Spleen (tissue), 11 donors: ENCODE measurements at regions not wholly inside any gene's neighbourhood (a gene's known extent, or its start where the extent isn't known, plus 50 kb on each side); places are given as distances from the start of the nearest gene placed in this dataset.
A peak's percentile ranks its signal among the peaks of the same experiment; 100 is the strongest.

Experiments
- DNase-seq: peaks from one replicate; pipeline ENCODE4 v3.0.0-alpha.2; 2020
- H3K27ac ChIP-seq, 8 donors: fragments of 200-600 bp; sonication (generic) in 7 of 8; 1 replicate in 4 of 8; 2 replicates in 4 of 8; pipeline versions ENCODE4 v1.5.0 to v1.8.0; 2016 to 2021; ENCODE audit warnings: inconsistent platforms in 4 of 8, mild to moderate bottlenecking in 4 of 8, moderate library complexity in 1 of 8
- H3K27me3 ChIP-seq, 7 donors: fragments of 200-600 bp; sonication (generic) in 6 of 7; replicated peaks in 1 of 7; 1 replicate in 4 of 7; 2 replicates in 3 of 7; pipeline versions ENCODE4 v1.5.0 to v1.8.0; 2016 to 2021; ENCODE audit warnings: inconsistent platforms in 3 of 7, mild to moderate bottlenecking in 1 of 7
- H3K36me3 ChIP-seq, 6 donors: fragments of 200-600 bp; sonication (generic) in 5 of 6; 1 replicate in 4 of 6; 2 replicates in 2 of 6; pipeline versions ENCODE4 v1.5.0 to v1.8.0; 2016 to 2021; ENCODE audit warnings: inconsistent platforms in 2 of 6
- H3K4me1 ChIP-seq, 6 donors: fragments of 200-600 bp; sonication (generic) in 5 of 6; 1 replicate in 3 of 6; 2 replicates in 3 of 6; pipeline versions ENCODE4 v1.5.0 to v1.8.0; 2016 to 2021; ENCODE audit warnings: inconsistent platforms in 3 of 6
- H3K4me3 ChIP-seq, 8 donors: fragments of 200-600 bp; sonication (generic) in 7 of 8; 1 replicate in 4 of 8; 2 replicates in 4 of 8; pipeline versions ENCODE4 v1.5.0 to v1.8.0; 2016 to 2021; ENCODE audit warnings: inconsistent platforms in 4 of 8, mild to moderate bottlenecking in 4 of 8, moderate library complexity in 2 of 8
- H3K9me3 ChIP-seq, 8 donors: fragments of 200-600 bp; sonication (generic) in 7 of 8; 1 replicate in 4 of 8; 2 replicates in 4 of 8; pipeline versions ENCODE4 v1.5.0 to v1.8.0; 2016 to 2021; ENCODE audit warnings: inconsistent platforms in 4 of 8
- CTCF ChIP-seq, 11 experiments: fragments of 200-600 bp in 7 of 11; fragments of 450-650 bp in 4 of 11; sonication (generic) in 4 of 11; IDR thresholded peaks in 8 of 11; conservative IDR thresholded peaks in 3 of 11; 1 replicate in 7 of 11; 2 replicates in 4 of 11; pipeline versions ENCODE4 v1.4.0 to v1.8.0; 2016 to 2021; ENCODE audit warnings: antibody characterized with exemption in 11 of 11, inconsistent platforms in 4 of 11, mild to moderate bottlenecking in 1 of 11
- POLR2A ChIP-seq, 3 donors: fragments of 450-650 bp; IDR thresholded peaks; one replicate each; pipeline ENCODE4 v1.5.1; 2017; ENCODE audit warnings: antibody characterized with exemption in 3 of 3, mild to moderate bottlenecking in 1 of 3
- POLR2AphosphoS5 ChIP-seq, 3 donors: sonication (generic); formaldehyde crosslinking; IDR thresholded peaks; one replicate each; pipeline ENCODE4 v1.5.1; 2017; ENCODE audit warnings: antibody characterized with exemption in 3 of 3
- WGBS, 5 donors: extraction: QIAGEN DNeasy Blood & Tissue Kit in 3 of 5; methylation state at CpG; one replicate each; pipeline versions ENCODE4 v1.1.5 to v1.1.7; 2013 to 2018; 5-methylcytosine and 5-hydroxymethylcytosine counted together
- intact Hi-C: fragments of 100-400 bp; cut with DNase I; formaldehyde crosslinking; loops from one replicate; pipeline ENCODE4 v1.15.0; 2023; ENCODE audit warnings: low total_unique reads
- donor health status: healthy with polysubstance abuse.
- donor health status: DM: no; HTN: no; CAD: no; lungs with moderate emphysema.
- donor health status: DM: no; HTN: no; CAD: no.
- donor health status: Bipolar disorder and iron deficiency.
- donor health status: healthy.
- donor health status: DM: no; HTN: no; CAD: no.
- donor health status: DM: yes; HTN: yes; CAD: no.

- no peaks in the 10 kb centered on the region for H3K27me3 ChIP-seq
- H3K4me1 ChIP-seq: no peaks in the 10 kb centered on the region
- WGBS, 5 donors: 84 to 94% (median 91%) methylated on average over 1 of the region's 1 CpG
- TF ChIP-seq CTCF (IDR thresholded peaks at IDR 0.05 in 8 of 11, conservative IDR thresholded peaks at IDR 0.05 in 3 of 11): no peak
- TF ChIP-seq POLR2AphosphoS5 (IDR thresholded peaks at IDR 0.05): no peak
- TF ChIP-seq POLR2A (IDR thresholded peaks at IDR 0.05): no peak
- intact Hi-C loops: no loop called here
- H3K4me3 ChIP-seq: no peak overlapping the region
- DNase-seq: no peak
- H3K27ac ChIP-seq: no peak overlapping the region
- H3K36me3 ChIP-seq: no peaks in the 10 kb centered on the region
- no peaks in the 10 kb centered on the region for H3K9me3 ChIP-seq
These were observed 546.8 kb upstream of the FTMT start for GRCh38 chr5:121304838-121305237.

DNA sequence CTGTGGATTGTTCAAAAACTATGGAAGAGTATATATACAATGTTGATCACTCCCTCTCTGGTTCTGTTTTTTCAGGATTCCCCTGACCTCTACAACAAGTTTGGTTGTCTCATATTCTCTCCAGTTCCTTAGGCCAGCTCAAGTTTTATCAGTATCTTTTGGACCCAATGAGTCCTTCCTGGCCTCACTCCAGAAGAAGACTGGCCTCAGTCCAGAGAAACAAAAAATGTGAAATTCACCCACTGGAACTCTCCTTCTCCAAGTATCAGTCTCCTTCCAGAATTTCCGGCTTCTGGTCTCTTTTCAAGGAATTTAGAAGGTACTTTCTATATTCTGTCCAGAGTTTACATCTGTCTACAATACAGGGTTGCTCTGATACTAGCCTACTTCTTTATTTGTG, 537.8 kb upstream of the FTMT start:
- TF ChIP-seq CTCF (IDR thresholded peaks at IDR 0.05 in 8 of 11, conservative IDR thresholded peaks at IDR 0.05 in 3 of 11) (no peak), POLR2A (IDR thresholded peaks at IDR 0.05) (no peak), POLR2AphosphoS5 (IDR thresholded peaks at IDR 0.05) (no peak)
- intact Hi-C loops: no loop called here
- Histone ChIP-seq H3K27me3 (no peaks in the 10 kb centered on the region), H3K36me3 (no peaks in the 10 kb centered on the region), H3K4me1 (no peaks in the 10 kb centered on the region), H3K4me3 (no peak overlapping the region), H3K9me3 (peaks cover 0 to 23% (median 1%) of the 10 kb centered on the region in 8 donors), H3K27ac (no peak overlapping the region)
- no peak for DNase-seq
- 71 to 89% (median 81%) methylated on average over 1 of the region's 1 CpG for WGBS, 5 donors

- Histone ChIP-seq H3K4me3 (no peak overlapping the region), H3K9me3 (peaks cover 0 to 31% (median 6%) of the 10 kb centered on the region in 8 donors), H3K4me1 (no peaks in the 10 kb centered on the region), H3K36me3 (no peaks in the 10 kb centered on the region), H3K27me3 (no peaks in the 10 kb centered on the region), H3K27ac (no peak overlapping the region)
- TF ChIP-seq POLR2AphosphoS5 (IDR thresholded peaks at IDR 0.05) (no peak), POLR2A (IDR thresholded peaks at IDR 0.05) (no peak), CTCF (IDR thresholded peaks at IDR 0.05 in 8 of 11, conservative IDR thresholded peaks at IDR 0.05 in 3 of 11) (no peak)
- WGBS, 5 donors: 65 to 88% (median 70%) methylated on average over 1 of the region's 1 CpG
- intact Hi-C loops: no loop called here
- no peak for DNase-seq
These were observed 535.9 kb upstream of the FTMT start for GRCh38 chr5:121315786-121316185.

- DNase-seq: peak; percentile 41
- H3K9me3 ChIP-seq: peaks cover 0 to 25% (median 4%) of the 10 kb centered on the region in 8 donors
- no peak overlapping the region for H3K4me3 ChIP-seq
- H3K36me3 ChIP-seq: no peaks in the 10 kb centered on the region
- H3K27ac ChIP-seq: no peak overlapping the region
- intact Hi-C loops: no loop called here
- H3K4me1 ChIP-seq: no peaks in the 10 kb centered on the region
- TF ChIP-seq POLR2A (IDR thresholded peaks at IDR 0.05) (no peak), POLR2AphosphoS5 (IDR thresholded peaks at IDR 0.05) (no peak), CTCF (IDR thresholded peaks at IDR 0.05 in 8 of 11, conservative IDR thresholded peaks at IDR 0.05 in 3 of 11) (no peak)
- WGBS, 5 donors: 77 to 95% (median 91%) methylated on average over 1 of the region's 1 CpG
- H3K27me3 ChIP-seq: no peaks in the 10 kb centered on the region
These were observed 532.4 kb upstream of the FTMT start for GRCh38 chr5:121319292-121319691.
